Sigmoid colon (tissue), 4 donors: ENCODE measurements at regions not wholly inside any gene's neighbourhood (a gene's known extent, or its start where the extent isn't known, plus 50 kb on each side); places are given as distances from the start of the nearest gene placed in this dataset.

Experiments
- POLR2A ChIP-seq, 2 donors: fragments of 450-650 bp; IDR thresholded peaks; one replicate each; pipeline ENCODE4 v1.6.1; 2016; ENCODE audit warnings: antibody characterized with exemption in 2 of 2, mild to moderate bottlenecking in 2 of 2, moderate library complexity in 2 of 2
- POLR2AphosphoS5 ChIP-seq, 4 donors: sonication (generic); formaldehyde crosslinking; IDR thresholded peaks; one replicate each; pipeline ENCODE4 v1.6.1; 2017; ENCODE audit warnings: antibody characterized with exemption in 4 of 4
- TF ChIP-seq, protein P1 (sequence below), 4 experiments: fragments of 450-650 bp in 3 of 4; fragments of 200-600 bp in 1 of 4; IDR thresholded peaks; one replicate each; pipeline ENCODE4 v1.5.1; 2016 to 2019; ENCODE audit warnings: antibody characterized with exemption in 4 of 4, mild to moderate bottlenecking in 3 of 4, moderate library complexity in 2 of 4

DNA sequence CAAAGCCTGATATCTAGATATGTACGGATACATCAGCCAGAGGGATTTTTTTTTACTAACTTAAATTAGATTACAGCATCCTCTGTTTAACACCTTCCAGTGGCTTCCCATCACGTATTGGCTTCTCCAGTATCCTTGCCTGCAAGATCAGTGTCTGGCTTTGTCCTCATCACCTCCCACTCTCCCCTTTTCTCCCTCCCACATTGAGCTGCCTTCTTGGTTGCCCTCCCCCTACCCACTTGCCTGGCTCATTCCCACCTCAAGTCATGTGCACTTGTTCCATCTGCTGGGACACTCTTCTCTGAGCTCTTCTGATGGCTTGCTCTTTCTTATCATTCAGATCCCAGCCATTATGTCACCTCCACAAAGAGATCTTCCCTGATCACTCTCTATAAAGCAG, 75.9 kb upstream of the NALF2 start:
- TF ChIP-seq POLR2AphosphoS5 (IDR thresholded peaks at IDR 0.05) = no peak
- TF ChIP-seq, protein P1, sequence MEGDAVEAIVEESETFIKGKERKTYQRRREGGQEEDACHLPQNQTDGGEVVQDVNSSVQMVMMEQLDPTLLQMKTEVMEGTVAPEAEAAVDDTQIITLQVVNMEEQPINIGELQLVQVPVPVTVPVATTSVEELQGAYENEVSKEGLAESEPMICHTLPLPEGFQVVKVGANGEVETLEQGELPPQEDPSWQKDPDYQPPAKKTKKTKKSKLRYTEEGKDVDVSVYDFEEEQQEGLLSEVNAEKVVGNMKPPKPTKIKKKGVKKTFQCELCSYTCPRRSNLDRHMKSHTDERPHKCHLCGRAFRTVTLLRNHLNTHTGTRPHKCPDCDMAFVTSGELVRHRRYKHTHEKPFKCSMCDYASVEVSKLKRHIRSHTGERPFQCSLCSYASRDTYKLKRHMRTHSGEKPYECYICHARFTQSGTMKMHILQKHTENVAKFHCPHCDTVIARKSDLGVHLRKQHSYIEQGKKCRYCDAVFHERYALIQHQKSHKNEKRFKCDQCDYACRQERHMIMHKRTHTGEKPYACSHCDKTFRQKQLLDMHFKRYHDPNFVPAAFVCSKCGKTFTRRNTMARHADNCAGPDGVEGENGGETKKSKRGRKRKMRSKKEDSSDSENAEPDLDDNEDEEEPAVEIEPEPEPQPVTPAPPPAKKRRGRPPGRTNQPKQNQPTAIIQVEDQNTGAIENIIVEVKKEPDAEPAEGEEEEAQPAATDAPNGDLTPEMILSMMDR (IDR thresholded peaks at IDR 0.05) = no peak
- no peak for TF ChIP-seq POLR2A (IDR thresholded peaks at IDR 0.05)
